HTR-8/SVneo (cell line): ENCODE measurements at regions not wholly inside any gene's neighbourhood (a gene's known extent, or its start where the extent isn't known, plus 50 kb on each side); places are given as distances from the start of the nearest gene placed in this dataset.

Source experiments
- DNase-seq: peaks from one replicate; pipeline ENCODE4 v3.0.0; 2011; ENCODE audit warnings: low spot score, mixed read lengths; ENCODE audit not compliant: insufficient read length
- FAIRE-seq: peaks from 2 replicates; lab custom pipeline; 2011; peaks lifted over from hg19 to GRCh38; lab: Jason Lieb, UNC

DNA sequence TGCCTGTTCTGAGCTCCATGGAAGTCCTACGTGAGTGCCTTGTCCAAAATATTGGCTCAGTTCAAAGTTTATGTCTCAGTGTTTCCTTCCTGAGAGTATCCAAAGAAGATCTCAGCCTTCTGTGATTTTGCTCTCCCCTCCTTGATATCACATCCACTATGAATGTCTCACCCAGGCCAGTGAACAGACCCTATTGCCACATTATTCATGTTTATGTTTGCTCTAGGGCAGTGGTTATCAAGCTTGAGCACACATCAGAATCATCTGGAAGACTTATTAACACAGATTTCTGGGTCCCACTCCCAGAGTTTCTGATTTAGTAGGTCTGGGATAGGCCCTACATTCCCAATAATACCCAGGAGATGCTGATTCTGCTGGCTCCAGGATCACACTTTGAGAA lies 145.0 kb upstream of the FGGY start:
- no peak for FAIRE-seq
- DNase-seq, result no peak

DNA sequence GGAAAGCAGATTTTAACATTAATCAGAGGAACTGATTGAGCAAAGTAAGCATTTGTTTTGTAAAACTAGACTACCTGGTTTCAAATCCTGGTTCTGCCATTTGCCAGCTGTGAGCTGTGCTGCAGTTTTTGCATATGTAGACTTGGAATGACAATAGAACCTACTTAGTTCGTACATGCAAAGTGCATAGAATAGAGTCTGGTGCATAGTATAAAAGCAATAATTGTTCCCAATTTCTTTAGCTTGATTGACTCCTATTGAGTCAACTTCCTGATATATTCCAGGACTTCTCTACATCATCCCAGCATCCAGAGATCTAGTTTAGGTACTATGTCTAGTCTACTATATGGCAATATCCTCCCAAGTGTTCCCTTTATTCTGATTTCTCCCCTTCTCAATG lies 144.4 kb upstream of the FGGY start:
- FAIRE-seq, result no peak
- DNase-seq, result no peak

GRCh38 chr1:59154401-59154800 lies 142.5 kb upstream of the FGGY start:
- DNase-seq (no peak), FAIRE-seq (no peak)

GRCh38 chr1:59155351-59155750 lies 141.5 kb upstream of the FGGY start:
- no peak for FAIRE-seq
- no peak for DNase-seq

- DNase-seq, result no peak
- no peak for FAIRE-seq
Measured at GRCh38 chr1:59156051-59156450, 140.8 kb upstream of the FGGY start.

DNA sequence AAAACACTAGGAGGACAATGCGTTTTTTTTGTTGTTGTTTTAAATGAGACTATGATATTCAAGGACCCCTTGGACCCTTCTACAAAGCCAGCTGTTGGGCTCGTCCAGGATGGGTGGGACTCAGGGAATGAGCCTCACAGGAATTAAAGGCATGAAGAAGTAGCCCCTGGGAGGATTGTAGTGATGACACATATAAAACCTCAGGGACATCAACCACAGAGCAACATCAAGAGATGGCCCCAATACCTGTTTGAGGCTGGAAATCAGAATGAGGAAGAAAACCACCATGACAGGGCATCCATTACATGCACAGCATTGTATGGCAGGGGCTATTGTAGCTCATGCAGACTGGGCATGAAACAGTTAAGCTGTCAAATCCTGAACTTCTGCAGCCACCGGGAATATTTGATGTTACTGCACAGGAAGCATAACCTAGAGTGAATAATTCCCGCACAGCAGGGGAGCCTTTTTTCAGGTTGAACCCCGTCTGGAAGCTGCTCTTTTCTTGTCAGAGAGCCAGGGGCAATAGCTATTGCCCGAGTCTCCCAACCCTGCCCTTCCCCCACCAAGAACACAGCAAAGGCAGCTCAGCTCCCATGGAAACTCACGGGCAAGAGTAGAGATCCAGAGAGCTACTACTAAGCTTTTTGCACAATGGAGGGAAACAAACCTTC lies 140.2 kb upstream of the FGGY start:
- FAIRE-seq (no peak), DNase-seq (no peak)

DNA sequence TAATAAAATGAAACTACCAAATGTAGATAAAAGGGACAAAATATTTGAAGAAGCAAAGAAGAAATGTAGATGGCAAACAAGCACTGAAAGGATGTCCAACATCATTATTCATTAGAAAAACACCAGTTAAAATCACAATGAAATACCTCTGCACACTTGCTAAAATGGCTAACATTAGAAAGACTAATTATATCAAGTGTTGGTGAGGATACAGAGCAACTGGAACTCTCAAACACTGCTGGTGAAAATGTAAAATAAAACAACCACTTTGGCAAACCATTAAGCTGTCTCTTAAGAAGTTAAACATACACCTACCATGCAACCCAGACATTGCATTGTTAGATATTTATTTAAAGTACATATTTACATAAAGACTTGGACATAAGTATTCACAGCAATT lies 138.6 kb upstream of the FGGY start:
- DNase-seq (no peak), FAIRE-seq (no peak)

- no peak for DNase-seq
- FAIRE-seq, result no peak
Measured at GRCh38 chr1:59159557-59160203, 137.2 kb upstream of the FGGY start.

DNA sequence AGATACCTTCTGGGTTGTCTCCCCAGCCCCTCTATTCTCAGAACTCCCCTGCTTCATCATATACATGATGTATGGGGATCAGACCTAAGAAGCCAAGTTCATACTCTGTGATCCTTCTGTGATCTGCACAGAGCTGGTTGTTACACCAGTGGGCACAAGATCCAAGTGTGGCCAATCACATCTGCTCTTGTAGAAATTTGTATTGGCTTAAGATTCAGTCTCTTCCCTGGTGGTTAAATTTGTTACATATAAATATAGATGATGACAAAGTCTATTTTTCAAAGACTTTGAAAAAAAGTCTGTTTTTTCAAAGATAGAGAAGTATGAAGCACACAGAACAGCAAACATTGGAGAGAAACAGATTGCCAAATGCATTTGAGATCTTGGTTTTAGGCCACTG lies 135.8 kb upstream of the FGGY start:
- DNase-seq, result no peak
- no peak for FAIRE-seq

DNA sequence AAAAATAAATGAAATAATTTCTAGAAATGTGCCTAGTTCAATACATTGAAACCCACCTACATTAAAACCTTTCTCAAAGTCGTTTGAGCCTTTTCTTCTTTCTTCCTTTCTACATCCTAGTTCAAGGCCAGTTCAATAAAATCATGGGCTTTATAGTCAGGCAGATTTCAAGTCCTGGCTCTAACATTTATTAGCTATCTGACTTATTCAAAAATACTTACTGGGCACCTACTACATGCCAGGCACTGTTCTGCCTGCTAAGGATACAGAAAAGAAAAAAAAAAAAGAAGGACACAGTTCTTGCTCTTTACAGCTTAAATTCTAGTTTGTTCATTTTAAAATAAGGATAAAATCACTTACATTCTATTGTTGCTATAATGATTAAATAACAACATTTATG lies 134.2 kb upstream of the FGGY start:
- no peak for FAIRE-seq
- no peak for DNase-seq

- DNase-seq (no peak), FAIRE-seq (no peak)
Measured at GRCh38 chr1:59163268-59164092, 133.4 kb upstream of the FGGY start.

- FAIRE-seq (no peak), DNase-seq (no peak)
Measured at GRCh38 chr1:59164371-59164770, 132.5 kb upstream of the FGGY start.

DNA sequence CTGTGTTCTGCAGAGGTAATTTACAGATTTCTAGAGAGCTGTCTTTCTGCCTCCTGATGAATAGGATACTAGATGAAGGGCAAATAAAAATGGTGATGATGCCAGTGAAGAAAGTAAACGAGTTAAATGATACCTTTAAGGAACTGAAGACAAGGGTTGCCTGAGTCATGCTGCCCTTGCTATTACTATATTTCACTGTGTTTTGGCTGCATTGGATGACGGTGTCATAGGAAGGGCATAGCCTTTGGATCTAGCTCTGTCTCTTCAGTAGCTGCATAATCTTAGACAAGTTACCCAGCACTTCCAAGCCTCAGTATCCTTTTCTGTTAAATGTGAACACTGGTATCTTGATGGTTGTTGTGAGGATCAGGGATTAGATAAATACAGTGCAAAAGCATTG lies 131.5 kb upstream of the FGGY start:
- FAIRE-seq (no peak), DNase-seq (no peak)

DNA sequence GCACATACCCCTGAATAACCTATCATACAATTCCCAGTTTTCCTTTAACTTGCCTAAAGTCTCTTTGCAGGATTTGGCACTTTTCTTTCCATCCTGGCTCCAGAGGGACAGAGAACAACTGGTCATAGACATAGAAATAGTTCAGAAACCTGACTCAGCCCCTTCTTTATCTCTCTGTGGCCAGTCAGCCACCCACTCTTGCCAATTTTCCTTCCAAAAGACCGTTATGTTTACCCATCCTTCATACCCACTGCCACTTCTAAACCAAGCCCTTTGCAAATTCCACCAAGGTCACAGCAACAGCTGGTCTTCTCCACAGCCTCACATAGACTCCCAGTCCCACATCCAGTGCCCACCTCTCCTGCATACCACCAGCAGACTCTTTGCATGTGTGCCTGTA lies 127.2 kb upstream of the FGGY start:
- FAIRE-seq (no peak), DNase-seq (no peak)

DNA sequence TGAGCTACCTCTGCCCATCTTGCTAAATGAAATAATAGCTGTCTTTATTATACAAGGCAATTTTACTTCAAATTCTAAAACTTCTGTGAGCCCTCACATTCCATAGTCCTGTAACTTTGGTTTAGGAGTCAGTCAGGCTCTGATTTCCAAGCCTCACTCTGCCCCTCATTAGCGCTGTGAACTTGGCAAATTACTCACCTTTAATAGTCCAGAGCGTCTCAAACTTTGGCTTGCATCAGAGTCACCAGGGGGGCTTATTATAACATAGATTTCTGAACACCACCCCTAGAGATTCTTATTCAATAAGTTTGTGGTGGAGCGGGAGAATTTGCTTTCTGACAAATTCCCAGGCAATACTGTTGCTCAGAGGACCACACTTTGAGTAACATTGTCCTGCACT lies 126.2 kb upstream of the FGGY start:
- DNase-seq, result no peak
- no peak for FAIRE-seq

DNA sequence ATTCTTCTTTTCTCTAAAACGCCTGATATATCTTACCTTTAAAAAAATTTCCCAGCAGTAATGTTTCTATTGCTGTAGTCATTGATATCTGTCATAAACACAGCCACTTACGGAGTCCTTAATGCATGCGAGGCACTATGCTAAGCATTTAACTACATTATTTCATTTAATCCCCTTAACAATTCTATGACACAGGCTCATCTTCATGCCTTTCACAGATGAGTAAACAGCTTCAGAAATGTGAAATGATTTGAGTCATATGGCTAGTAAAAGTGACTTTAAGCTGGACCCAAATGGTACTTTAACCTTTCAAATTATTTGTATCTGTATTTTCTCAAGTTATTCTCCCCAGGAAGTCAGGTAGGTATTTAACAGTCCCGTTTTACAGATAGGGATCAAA lies 125.1 kb upstream of the FGGY start:
- no peak for DNase-seq
- no peak for FAIRE-seq

GRCh38 chr1:59172693-59173092 lies 124.2 kb upstream of the FGGY start:
- FAIRE-seq (no peak), DNase-seq (no peak)

- DNase-seq (no peak), FAIRE-seq (no peak)
Measured at GRCh38 chr1:59173721-59174120, 123.2 kb upstream of the FGGY start.

DNA sequence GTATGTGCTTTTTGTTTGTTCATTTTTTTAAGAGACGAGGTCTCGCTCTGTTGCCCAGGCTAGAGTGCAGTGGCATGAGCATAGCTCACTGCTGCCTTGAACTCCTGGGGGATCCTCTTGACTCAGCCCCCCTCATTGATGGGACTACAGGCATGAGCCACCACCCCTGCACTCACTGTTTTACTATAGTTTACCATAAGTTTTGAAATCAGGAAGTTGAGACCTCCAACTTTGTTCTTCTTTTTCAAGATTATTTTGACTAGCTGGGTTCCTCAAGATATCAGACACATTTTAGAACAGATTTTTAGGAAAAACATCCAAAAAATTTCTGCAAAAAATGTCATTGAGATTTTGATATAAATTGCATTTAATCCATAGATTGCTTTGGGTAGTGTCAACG lies 120.4 kb upstream of the FGGY start:
- DNase-seq (no peak), FAIRE-seq (no peak)

DNA sequence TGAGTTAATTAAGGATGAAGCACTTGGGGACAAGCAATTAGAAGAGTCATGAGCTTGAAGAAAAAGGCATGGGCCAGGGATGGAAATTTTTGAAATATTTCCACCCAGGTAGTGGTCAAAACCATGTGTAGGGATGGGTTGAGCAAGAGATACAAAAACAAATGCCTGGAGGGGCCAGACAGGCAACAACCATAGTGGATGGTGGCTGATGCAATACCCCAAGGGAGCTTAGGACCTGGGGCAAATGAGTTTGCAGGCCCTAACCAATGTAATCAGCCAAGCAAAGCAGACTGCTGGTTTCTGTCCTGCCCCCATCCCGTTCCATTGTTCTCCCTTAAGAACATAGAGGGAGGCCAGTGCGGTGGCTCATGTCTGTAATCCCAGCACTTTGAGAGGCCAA lies 119.1 kb upstream of the FGGY start:
- no peak for DNase-seq
- FAIRE-seq, result no peak

DNA sequence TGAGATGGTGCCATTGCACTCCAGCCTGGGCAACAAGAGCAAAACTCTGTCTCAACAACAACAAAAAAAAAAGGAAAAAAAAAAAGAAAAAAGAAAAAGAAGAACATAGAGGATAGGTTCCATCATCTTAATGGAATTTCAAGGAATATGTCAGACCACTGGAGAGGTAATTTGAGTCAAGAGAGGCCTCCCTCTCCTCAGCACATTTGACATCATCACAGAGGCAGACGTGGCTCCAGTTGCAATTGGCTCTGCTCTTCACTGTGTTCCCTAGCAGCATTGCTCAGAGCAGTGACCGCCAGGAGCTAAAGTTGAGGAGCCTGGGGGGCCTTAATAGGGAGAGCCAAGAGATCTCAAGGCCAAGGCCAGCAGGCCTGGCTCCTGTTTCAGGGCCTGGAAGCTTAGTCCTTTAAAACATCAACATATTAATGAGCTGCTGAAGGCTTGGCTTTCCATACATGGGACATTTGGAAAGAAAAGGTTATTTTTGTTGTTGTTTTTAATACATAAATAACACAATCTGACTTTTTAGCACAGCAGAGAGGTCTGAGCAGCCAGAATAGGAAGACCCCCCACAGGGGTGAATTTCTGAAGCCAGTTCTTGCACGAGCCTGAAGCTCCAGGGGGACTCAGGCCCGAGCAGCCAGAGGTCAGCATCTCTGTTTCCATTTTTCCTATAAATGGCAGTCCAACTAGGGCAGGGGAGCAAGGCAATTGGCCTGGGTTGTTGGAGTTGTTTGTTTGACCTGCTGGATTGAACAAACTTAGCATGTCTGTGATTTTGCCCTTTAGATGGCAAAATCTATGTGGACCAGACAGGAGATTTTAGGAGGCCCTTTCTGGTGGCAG lies 118.3 kb upstream of the FGGY start:
- FAIRE-seq (no peak), DNase-seq (peak; percentile 8)
